ENCODE measurements at regions not wholly inside any gene's neighbourhood (a gene's known extent, or its start where the extent isn't known, plus 50 kb on each side); places are given as distances from the start of the nearest gene placed in this dataset.

- H3K36me3 ChIP-seq (ENCODE audit: insufficient read depth, low read length) = no peaks in the 10 kb centered on the region
- H4K20me1 ChIP-seq (ENCODE audit: insufficient read depth, low read depth, low read length) = no peaks in the 10 kb centered on the region
- H3K79me2 ChIP-seq (ENCODE audit: low read length) = no peaks in the 10 kb centered on the region
- 0 out of 2 replicates have a peak, but pooled peaks cover 4% of the 10 kb centered on the region for H3K27me3 ChIP-seq (ENCODE audit: low read length)
- H2AFZ ChIP-seq (ENCODE audit: low read length) = no peak overlapping the region
- no peak overlapping the region for H3K4me2 ChIP-seq (ENCODE audit: low read depth, low read length, poor library complexity, severe bottlenecking)
- H3K4me3 ChIP-seq (ENCODE audit: low read length) = no peak overlapping the region
- no peaks in the 10 kb centered on the region for H3K9me3 ChIP-seq (ENCODE audit: low read length)
- no peaks in the 10 kb centered on the region for H3K9me2 ChIP-seq (replicated peaks; ENCODE audit: insufficient read depth, low read length)
- no peak overlapping the region for H3K9ac ChIP-seq (ENCODE audit: low read length)
- no peaks in the 10 kb centered on the region for H3K4me1 ChIP-seq (ENCODE audit: low read length)
- DNase-seq = no peak
- H3K27ac ChIP-seq (ENCODE audit: low read length) = no peak overlapping the region
Measured at GRCh38 chr10:8979976-8980375, 925.5 kb downstream of the GATA3 start.

- DNase-seq = no peak
Measured at GRCh38 chr10:8981277-8981676, 926.8 kb downstream of the GATA3 start.

GRCh38 chr10:8985651-8986050, 931.2 kb downstream of the GATA3 start:
- Histone ChIP-seq H3K27ac (ENCODE audit: low read length) (no peak overlapping the region), H3K9me2 (replicated peaks; ENCODE audit: insufficient read depth, low read length) (no peaks in the 10 kb centered on the region)

More at GRCh38 chr10:8981277-8981676, 926.8 kb downstream of the GATA3 start:
- Histone ChIP-seq H3K9me3 (ENCODE audit: low read length) (no peaks in the 10 kb centered on the region), H3K36me3 (ENCODE audit: insufficient read depth, low read length) (no peaks in the 10 kb centered on the region), H4K20me1 (ENCODE audit: insufficient read depth, low read depth, low read length) (no peaks in the 10 kb centered on the region), H3K4me2 (ENCODE audit: low read depth, low read length, poor library complexity, severe bottlenecking) (no peak overlapping the region), H3K9ac (ENCODE audit: low read length) (no peak overlapping the region), H3K27me3 (ENCODE audit: low read length) (0 out of 2 replicates have a peak, but pooled peaks cover 4% of the 10 kb centered on the region), H3K27ac (ENCODE audit: low read length) (no peak overlapping the region), H2AFZ (ENCODE audit: low read length) (no peak overlapping the region), H3K79me2 (ENCODE audit: low read length) (no peaks in the 10 kb centered on the region), H3K4me1 (ENCODE audit: low read length) (no peaks in the 10 kb centered on the region), H3K4me3 (ENCODE audit: low read length) (no peak overlapping the region), H3K9me2 (replicated peaks; ENCODE audit: insufficient read depth, low read length) (no peaks in the 10 kb centered on the region)

GRCh38 chr10:8986975-8987374, 932.5 kb downstream of the GATA3 start:
- H3K36me3 ChIP-seq (ENCODE audit: insufficient read depth, low read length) = no peaks in the 10 kb centered on the region
- no peaks in the 10 kb centered on the region for H4K20me1 ChIP-seq (ENCODE audit: insufficient read depth, low read depth, low read length)
- no peaks in the 10 kb centered on the region for H3K4me1 ChIP-seq (ENCODE audit: low read length)
- H3K27ac ChIP-seq (ENCODE audit: low read length) = no peak overlapping the region
- H3K9me2 ChIP-seq (replicated peaks; ENCODE audit: insufficient read depth, low read length) = no peaks in the 10 kb centered on the region
- no peak overlapping the region for H3K4me3 ChIP-seq (ENCODE audit: low read length)
- no peak for DNase-seq
- H3K4me2 ChIP-seq (ENCODE audit: low read depth, low read length, poor library complexity, severe bottlenecking) = no peak overlapping the region
- H2AFZ ChIP-seq (ENCODE audit: low read length) = no peak overlapping the region
- no peaks in the 10 kb centered on the region for H3K9me3 ChIP-seq (ENCODE audit: low read length)
- no peaks in the 10 kb centered on the region for H3K79me2 ChIP-seq (ENCODE audit: low read length)
- no peaks in the 10 kb centered on the region for H3K27me3 ChIP-seq (ENCODE audit: low read length)
- no peak overlapping the region for H3K9ac ChIP-seq (ENCODE audit: low read length)

More at GRCh38 chr10:8985651-8986050, 931.2 kb downstream of the GATA3 start:
- no peaks in the 10 kb centered on the region for H3K4me1 ChIP-seq (ENCODE audit: low read length)
- no peaks in the 10 kb centered on the region for H3K36me3 ChIP-seq (ENCODE audit: insufficient read depth, low read length)
- H3K4me2 ChIP-seq (ENCODE audit: low read depth, low read length, poor library complexity, severe bottlenecking) = no peak overlapping the region
- H3K27me3 ChIP-seq (ENCODE audit: low read length) = 0 out of 2 replicates have a peak, but pooled peaks cover 2% of the 10 kb centered on the region
- no peak overlapping the region for H3K9ac ChIP-seq (ENCODE audit: low read length)
- no peak for DNase-seq
- H4K20me1 ChIP-seq (ENCODE audit: insufficient read depth, low read depth, low read length) = no peaks in the 10 kb centered on the region
- no peaks in the 10 kb centered on the region for H3K79me2 ChIP-seq (ENCODE audit: low read length)
- no peak overlapping the region for H2AFZ ChIP-seq (ENCODE audit: low read length)
- no peaks in the 10 kb centered on the region for H3K9me3 ChIP-seq (ENCODE audit: low read length)
- H3K4me3 ChIP-seq (ENCODE audit: low read length) = no peak overlapping the region

DNA sequence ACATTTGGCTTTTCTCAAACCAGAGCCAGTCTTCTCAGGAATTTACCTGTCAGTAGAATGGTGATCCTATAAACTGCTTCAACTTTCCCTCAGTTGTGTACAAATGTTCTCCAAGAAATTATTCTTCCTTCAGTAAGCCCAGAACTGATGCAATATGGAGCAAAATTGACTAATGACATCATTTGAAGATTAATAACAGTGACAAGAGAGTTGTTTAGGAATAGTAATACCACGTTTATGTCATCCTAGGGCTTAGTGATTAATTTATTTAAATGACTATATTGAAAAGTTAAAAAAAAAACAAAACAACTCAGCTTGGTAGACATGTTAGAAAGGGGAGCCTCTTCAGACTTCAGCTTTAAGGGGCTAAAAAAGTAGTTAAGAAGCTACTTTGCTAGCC, 933.2 kb downstream of the GATA3 start:
- H2AFZ ChIP-seq (ENCODE audit: low read length) = no peak overlapping the region
- no peak overlapping the region for H3K27ac ChIP-seq (ENCODE audit: low read length)
- H3K4me1 ChIP-seq (ENCODE audit: low read length) = no peaks in the 10 kb centered on the region
- DNase-seq = no peak
- H3K9me3 ChIP-seq (ENCODE audit: low read length) = no peaks in the 10 kb centered on the region
- H3K9ac ChIP-seq (ENCODE audit: low read length) = no peak overlapping the region
- H3K9me2 ChIP-seq (replicated peaks; ENCODE audit: insufficient read depth, low read length) = no peaks in the 10 kb centered on the region
- H3K4me3 ChIP-seq (ENCODE audit: low read length) = no peak overlapping the region
- no peaks in the 10 kb centered on the region for H3K79me2 ChIP-seq (ENCODE audit: low read length)
- H3K4me2 ChIP-seq (ENCODE audit: low read depth, low read length, poor library complexity, severe bottlenecking) = no peak overlapping the region
- no peaks in the 10 kb centered on the region for H3K27me3 ChIP-seq (ENCODE audit: low read length)
- H4K20me1 ChIP-seq (ENCODE audit: insufficient read depth, low read depth, low read length) = no peaks in the 10 kb centered on the region
- no peaks in the 10 kb centered on the region for H3K36me3 ChIP-seq (ENCODE audit: insufficient read depth, low read length)

GRCh38 chr10:8990280-8990987, 935.9 kb downstream of the GATA3 start:
- Histone ChIP-seq H3K9me3 (ENCODE audit: low read length) (no peaks in the 10 kb centered on the region), H3K27ac (ENCODE audit: low read length) (no peak overlapping the region), H3K36me3 (ENCODE audit: insufficient read depth, low read length) (no peaks in the 10 kb centered on the region), H2AFZ (ENCODE audit: low read length) (no peak overlapping the region), H3K4me1 (ENCODE audit: low read length) (no peaks in the 10 kb centered on the region), H3K79me2 (ENCODE audit: low read length) (no peaks in the 10 kb centered on the region), H3K4me3 (ENCODE audit: low read length) (no peak overlapping the region), H3K27me3 (ENCODE audit: low read length) (no peaks in the 10 kb centered on the region), H4K20me1 (ENCODE audit: insufficient read depth, low read depth, low read length) (no peaks in the 10 kb centered on the region), H3K9ac (ENCODE audit: low read length) (no peak overlapping the region), H3K9me2 (replicated peaks; ENCODE audit: insufficient read depth, low read length) (no peaks in the 10 kb centered on the region), H3K4me2 (ENCODE audit: low read depth, low read length, poor library complexity, severe bottlenecking) (no peak overlapping the region)
- no peak for DNase-seq

DNA sequence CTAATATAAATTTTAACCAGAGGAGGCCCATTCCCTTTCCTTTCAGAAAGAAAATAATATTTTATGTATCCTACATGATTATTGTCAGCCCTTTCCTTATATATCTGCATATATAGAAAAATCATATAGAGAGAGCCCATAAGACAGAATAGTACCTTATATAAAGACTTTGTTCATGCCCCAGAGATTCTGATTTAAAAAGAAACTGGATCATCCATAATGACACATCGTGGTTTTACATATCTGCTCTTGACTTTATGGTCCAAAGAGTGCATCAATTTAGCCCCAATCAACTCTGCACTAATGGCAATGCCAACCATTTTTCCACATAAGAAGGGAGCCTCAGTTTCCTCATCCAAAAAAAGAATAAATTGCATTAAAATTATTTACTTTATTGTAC, 937.5 kb downstream of the GATA3 start:
- DNase-seq = no peak
- Histone ChIP-seq H3K4me2 (ENCODE audit: low read depth, low read length, poor library complexity, severe bottlenecking) (no peak overlapping the region), H3K27ac (ENCODE audit: low read length) (no peak overlapping the region), H3K9me3 (ENCODE audit: low read length) (no peaks in the 10 kb centered on the region), H3K4me1 (ENCODE audit: low read length) (no peaks in the 10 kb centered on the region), H3K9ac (ENCODE audit: low read length) (no peak overlapping the region), H4K20me1 (ENCODE audit: insufficient read depth, low read depth, low read length) (no peaks in the 10 kb centered on the region), H3K4me3 (ENCODE audit: low read length) (no peak overlapping the region), H3K9me2 (replicated peaks; ENCODE audit: insufficient read depth, low read length) (no peaks in the 10 kb centered on the region), H2AFZ (ENCODE audit: low read length) (no peak overlapping the region), H3K36me3 (ENCODE audit: insufficient read depth, low read length) (no peaks in the 10 kb centered on the region), H3K79me2 (ENCODE audit: low read length) (no peaks in the 10 kb centered on the region), H3K27me3 (ENCODE audit: low read length) (no peaks in the 10 kb centered on the region)

DNA sequence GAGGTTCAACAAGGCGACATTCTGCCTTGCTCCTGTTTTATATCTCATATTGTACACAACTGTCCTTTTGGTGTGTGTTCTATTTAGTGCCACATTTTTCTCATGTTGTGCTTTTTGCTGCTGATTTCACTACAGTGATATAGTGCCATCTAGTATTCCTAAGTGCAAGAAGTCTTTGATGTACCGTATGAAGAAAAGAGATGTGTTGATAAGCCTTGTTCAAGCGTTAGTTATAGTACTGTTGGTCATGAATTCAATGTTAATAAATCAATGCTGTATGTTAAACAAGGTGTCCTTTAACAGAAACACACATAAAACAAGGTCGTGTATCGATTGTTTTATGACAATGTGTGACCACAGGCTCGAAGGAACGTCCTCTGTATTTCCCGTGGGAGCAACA, 939.4 kb downstream of the GATA3 start:
- Histone ChIP-seq H3K4me1 (ENCODE audit: low read length) (no peaks in the 10 kb centered on the region), H3K36me3 (ENCODE audit: insufficient read depth, low read length) (no peaks in the 10 kb centered on the region), H3K9me3 (ENCODE audit: low read length) (no peaks in the 10 kb centered on the region), H2AFZ (ENCODE audit: low read length) (no peak overlapping the region), H3K27me3 (ENCODE audit: low read length) (no peaks in the 10 kb centered on the region), H3K4me3 (ENCODE audit: low read length) (no peak overlapping the region), H3K4me2 (ENCODE audit: low read depth, low read length, poor library complexity, severe bottlenecking) (no peak overlapping the region), H3K27ac (ENCODE audit: low read length) (no peak overlapping the region), H3K9me2 (replicated peaks; ENCODE audit: insufficient read depth, low read length) (no peaks in the 10 kb centered on the region), H4K20me1 (ENCODE audit: insufficient read depth, low read depth, low read length) (no peaks in the 10 kb centered on the region), H3K9ac (ENCODE audit: low read length) (no peak overlapping the region), H3K79me2 (ENCODE audit: low read length) (no peaks in the 10 kb centered on the region)
- no peak for DNase-seq

Data from Karpas-422 (cell line).